ENCODE measurements at regions not wholly inside any gene's neighbourhood (a gene's known extent, or its start where the extent isn't known, plus 50 kb on each side); places are given as distances from the start of the nearest gene placed in this dataset.
"Not testable (repeated sequence)": the region's sequence is repeated elsewhere in the genome, so short reads cannot be mapped to it uniquely, and the experiment has no call there.

GRCh38 chr7:153066711-153067110 lies 307.2 kb downstream of the ACTR3B start:
- no peak overlapping the region for H3K4me2 ChIP-seq
- H3K36me3 ChIP-seq: no peaks in the 10 kb centered on the region
- H3K4me1 Mint-ChIP-seq: no peaks in the 10 kb centered on the region
- H3K79me2 ChIP-seq (ENCODE audit: low read depth): no peaks in the 10 kb centered on the region
- no peak overlapping the region for H3K27ac Mint-ChIP-seq
- H3K9me3 ChIP-seq (ENCODE audit: low read depth): no peaks in the 10 kb centered on the region
- no peak overlapping the region for H3K27ac ChIP-seq
- no peak overlapping the region for H3K4me3 ChIP-seq
- H3K9me3 Mint-ChIP-seq: no peaks in the 10 kb centered on the region
- H3K9ac ChIP-seq: no peak overlapping the region
- no peak for DNase-seq (ENCODE audit: low spot score)
- no peaks in the 10 kb centered on the region for H3K27me3 Mint-ChIP-seq (ENCODE audit: insufficient read depth, low read depth)
- H4K20me1 ChIP-seq (ENCODE audit: low read depth): no peaks in the 10 kb centered on the region
- no peaks in the 10 kb centered on the region for H3K27me3 ChIP-seq
- H3K4me1 ChIP-seq: no peaks in the 10 kb centered on the region
- no peak overlapping the region for H3K4me3 Mint-ChIP-seq
- H3K36me3 Mint-ChIP-seq: no peaks in the 10 kb centered on the region
- TF ChIP-seq CTCF (IDR thresholded peaks at IDR 0.05) (no peak), EZH2phosphoT487 (IDR thresholded peaks at IDR 0.05) (no peak), EZH2 (IDR thresholded peaks at IDR 0.05) (no peak)
- H2AFZ ChIP-seq (replicated peaks): no peak overlapping the region
- H3F3A ChIP-seq (ENCODE audit: low read depth): no peaks in the 10 kb centered on the region

GRCh38 chr7:153070141-153070540 lies 310.6 kb downstream of the ACTR3B start:
- H3K4me1 Mint-ChIP-seq: no peaks in the 10 kb centered on the region
- no peaks in the 10 kb centered on the region for H3K27me3 Mint-ChIP-seq (ENCODE audit: insufficient read depth, low read depth)
- Histone ChIP-seq H3K4me1 (no peaks in the 10 kb centered on the region), H3K9me3 (ENCODE audit: low read depth) (no peaks in the 10 kb centered on the region), H3K4me2 (no peak overlapping the region), H3K27ac (no peak overlapping the region), H3K4me3 (no peak overlapping the region), H3K79me2 (ENCODE audit: low read depth) (no peaks in the 10 kb centered on the region), H4K20me1 (ENCODE audit: low read depth) (no peaks in the 10 kb centered on the region), H3F3A (ENCODE audit: low read depth) (no peaks in the 10 kb centered on the region), H3K9ac (no peak overlapping the region), H3K36me3 (no peaks in the 10 kb centered on the region), H2AFZ (replicated peaks) (no peak overlapping the region), H3K27me3 (no peaks in the 10 kb centered on the region)
- no peaks in the 10 kb centered on the region for H3K36me3 Mint-ChIP-seq
- DNase-seq (ENCODE audit: low spot score): no peak
- H3K9me3 Mint-ChIP-seq: no peaks in the 10 kb centered on the region
- H3K27ac Mint-ChIP-seq: no peak overlapping the region
- H3K4me3 Mint-ChIP-seq: no peak overlapping the region
- TF ChIP-seq CTCF (IDR thresholded peaks at IDR 0.05) (no peak), EZH2 (IDR thresholded peaks at IDR 0.05) (no peak), EZH2phosphoT487 (IDR thresholded peaks at IDR 0.05) (no peak)

- Histone ChIP-seq H3K9ac (no peak overlapping the region), H3K36me3 (no peaks in the 10 kb centered on the region), H3K27ac (no peak overlapping the region), H3K4me2 (no peak overlapping the region), H3F3A (ENCODE audit: low read depth) (no peaks in the 10 kb centered on the region), H3K27me3 (no peaks in the 10 kb centered on the region), H3K4me3 (no peak overlapping the region), H2AFZ (replicated peaks) (peak overlapping the region; percentile 60), H4K20me1 (ENCODE audit: low read depth) (no peaks in the 10 kb centered on the region), H3K4me1 (no peaks in the 10 kb centered on the region), H3K9me3 (ENCODE audit: low read depth) (no peaks in the 10 kb centered on the region), H3K79me2 (ENCODE audit: low read depth) (no peaks in the 10 kb centered on the region)
- no peak for DNase-seq (ENCODE audit: low spot score)
- H3K4me1 Mint-ChIP-seq: no peaks in the 10 kb centered on the region
- no peak overlapping the region for H3K4me3 Mint-ChIP-seq
- H3K27me3 Mint-ChIP-seq (ENCODE audit: insufficient read depth, low read depth): no peaks in the 10 kb centered on the region
- TF ChIP-seq CTCF (IDR thresholded peaks at IDR 0.05): no peak
- TF ChIP-seq EZH2phosphoT487 (IDR thresholded peaks at IDR 0.05): no peak
- TF ChIP-seq EZH2 (IDR thresholded peaks at IDR 0.05): no peak
- no peaks in the 10 kb centered on the region for H3K9me3 Mint-ChIP-seq
- H3K36me3 Mint-ChIP-seq: no peaks in the 10 kb centered on the region
- no peak overlapping the region for H3K27ac Mint-ChIP-seq
These were observed 313.3 kb downstream of the ACTR3B start for GRCh38 chr7:153072806-153073205.

- H3F3A ChIP-seq (ENCODE audit: low read depth); H3K9me3 Mint-ChIP-seq; H3K27ac Mint-ChIP-seq; H3K27me3 Mint-ChIP-seq (ENCODE audit: insufficient read depth, low read depth); H3K27me3 ChIP-seq; H3K36me3 Mint-ChIP-seq; H3K9ac ChIP-seq; H3K4me2 ChIP-seq; H3K79me2 ChIP-seq (ENCODE audit: low read depth); H3K4me3 ChIP-seq; H4K20me1 ChIP-seq (ENCODE audit: low read depth); H3K27ac ChIP-seq; H3K4me1 Mint-ChIP-seq; DNase-seq (ENCODE audit: low spot score); H2AFZ ChIP-seq (replicated peaks); H3K4me3 Mint-ChIP-seq; H3K36me3 ChIP-seq; H3K4me1 ChIP-seq; H3K9me3 ChIP-seq (ENCODE audit: low read depth): not testable (repeated sequence)
These were observed 316.7 kb downstream of the ACTR3B start for GRCh38 chr7:153076289-153076688.

All from neural progenitor cell (in vitro differentiated cells).